CD14-positive monocyte (primary cell): ENCODE measurements at regions not wholly inside any gene's neighbourhood (a gene's known extent, or its start where the extent isn't known, plus 50 kb on each side); places are given as distances from the start of the nearest gene placed in this dataset.

Experiments
- DNase-seq, 3 donors: peaks; one replicate each; pipeline ENCODE4 v3.0.0-alpha.2; 2011 to 2022
- H2AFZ ChIP-seq: 2 replicates; pipeline ENCODE4 v1.6.0; 2012; ENCODE audit warnings: mild to moderate bottlenecking, low read depth, low read length, inconsistent platforms; ENCODE audit not compliant: insufficient read depth, poor library complexity, severe bottlenecking
- H3K27ac ChIP-seq, 2 donors: 1 replicate in 1 of 2; 2 replicates in 1 of 2; pipeline ENCODE4 v1.5.1; 2012 to 2013; ENCODE audit warnings: low read length in 2 of 2, control low read depth in 1 of 2, inconsistent platforms in 1 of 2, low read depth in 1 of 2, mild to moderate bottlenecking in 1 of 2
- H3K27me3 ChIP-seq, 2 donors: one replicate each; pipeline versions ENCODE4 v1.6.0 to v1.6.1; 2011 to 2013; ENCODE audit warnings: low read length in 2 of 2; ENCODE audit not compliant: control insufficient read depth in 2 of 2, insufficient read depth in 2 of 2
- H3K36me3 ChIP-seq, 2 donors: replicated peaks in 1 of 2; 1 replicate in 1 of 2; 2 replicates in 1 of 2; pipeline versions ENCODE4 v1.5.1 to v1.6.1; 2012 to 2013; ENCODE audit warnings: low read length in 2 of 2, control low read depth in 1 of 2, inconsistent platforms in 1 of 2, mild to moderate bottlenecking in 1 of 2; ENCODE audit not compliant: insufficient read depth in 2 of 2, control insufficient read depth in 1 of 2
- H3K4me1 ChIP-seq, 2 donors: 1 replicate in 1 of 2; 2 replicates in 1 of 2; pipeline versions ENCODE4 v1.5.1 to v1.6.1; 2012 to 2013; ENCODE audit warnings: low read length in 2 of 2, control low read depth in 1 of 2, inconsistent platforms in 1 of 2, mild to moderate bottlenecking in 1 of 2, moderate library complexity in 1 of 2; ENCODE audit not compliant: insufficient read depth in 2 of 2, control insufficient read depth in 1 of 2
- H3K4me2 ChIP-seq: replicated peaks from 2 replicates; pipeline ENCODE3; 2012; ENCODE audit warnings: low read length, moderate library complexity, mild to moderate bottlenecking; ENCODE audit not compliant: poor library complexity, severe bottlenecking; ENCODE audit errors: extremely low read depth
- H3K4me3 ChIP-seq, 3 experiments: fragments of 200-600 bp in 1 of 3; sonication (generic) in 1 of 3; replicated peaks in 1 of 3; 1 replicate in 2 of 3; 2 replicates in 1 of 3; pipeline ENCODE4 v1.5.1; 2011 to 2013; ENCODE audit warnings: low read length in 3 of 3, mild to moderate bottlenecking in 3 of 3, control low read depth in 2 of 3, low read depth in 2 of 3, inconsistent platforms in 1 of 3, moderate library complexity in 1 of 3
- H3K79me2 ChIP-seq: 2 replicates; pipeline ENCODE4 v1.6.0; 2012; ENCODE audit warnings: mild to moderate bottlenecking, control low read depth, inconsistent platforms, low read length, moderate library complexity; ENCODE audit not compliant: insufficient read depth
- H3K9ac ChIP-seq: 2 replicates; pipeline ENCODE4 v1.6.0; 2017; ENCODE audit warnings: low read length, mild to moderate bottlenecking; ENCODE audit not compliant: insufficient read depth, poor library complexity, severe bottlenecking
- H3K9me3 ChIP-seq, 2 donors: replicated peaks in 1 of 2; 1 replicate in 1 of 2; 2 replicates in 1 of 2; pipeline versions ENCODE4 v1.5.1 to v1.6.1; 2012 to 2013; ENCODE audit warnings: low read length in 2 of 2, control low read depth in 1 of 2; ENCODE audit not compliant: control insufficient read depth in 1 of 2, insufficient read depth in 1 of 2
- H4K20me1 ChIP-seq: 2 replicates; pipeline ENCODE4 v1.6.0; 2012; ENCODE audit warnings: mild to moderate bottlenecking, low read length, control low read depth, moderate library complexity; ENCODE audit not compliant: insufficient read depth
- H3K27ac Mint-ChIP-seq, 7 donors: one replicate each; pipeline ENCODE4 v1.8.0; 2020; ENCODE audit warnings: mild to moderate bottlenecking in 7 of 7, mixed read lengths in 7 of 7, moderate library complexity in 6 of 7, inconsistent platforms in 2 of 7
- H3K27me3 Mint-ChIP-seq, 3 donors: one replicate each; pipeline ENCODE4 v1.8.0; 2021 to 2022; ENCODE audit warnings: low read depth in 3 of 3, mild to moderate bottlenecking in 3 of 3, mixed read lengths in 3 of 3, moderate library complexity in 3 of 3, inconsistent platforms in 1 of 3
- H3K36me3 Mint-ChIP-seq, 2 donors: one replicate each; pipeline ENCODE4 v1.8.0; 2020; ENCODE audit warnings: mixed read lengths in 2 of 2, inconsistent platforms in 1 of 2, mild to moderate bottlenecking in 1 of 2
- H3K4me1 Mint-ChIP-seq: one replicate; pipeline ENCODE4 v1.8.0; 2020; ENCODE audit warnings: mild to moderate bottlenecking, mixed read lengths
- H3K4me3 Mint-ChIP-seq, 2 donors: one replicate each; pipeline ENCODE4 v1.8.0; 2020; ENCODE audit warnings: mild to moderate bottlenecking in 2 of 2, mixed read lengths in 2 of 2, moderate library complexity in 1 of 2
- H3K9me3 Mint-ChIP-seq, 7 donors: one replicate each; pipeline ENCODE4 v1.8.0; 2020 to 2022; ENCODE audit warnings: mixed read lengths in 7 of 7, mild to moderate bottlenecking in 6 of 7, moderate library complexity in 6 of 7, inconsistent platforms in 2 of 7
- WGBS: methylation state at CpG from one replicate; pipeline ENCODE4 v1.1.5; 2013; ENCODE audit warnings: missing lambda C conversion rate; ENCODE audit not compliant: insufficient coverage; 5-methylcytosine and 5-hydroxymethylcytosine counted together
- intact Hi-C, 2 donors: fragments of 100-400 bp; cut with micrococcal nuclease; formaldehyde crosslinking; loops; one replicate each; pipeline versions ENCODE4 v1.15.0 to v1.15.1; 2023
- TF ChIP-seq, protein P1 (sequence below): fragments of 200-600 bp; IDR thresholded peaks from one replicate; pipeline ENCODE4 v1.8.0; 2022; ENCODE audit warnings: antibody characterized with exemption, mild to moderate bottlenecking

DNA sequence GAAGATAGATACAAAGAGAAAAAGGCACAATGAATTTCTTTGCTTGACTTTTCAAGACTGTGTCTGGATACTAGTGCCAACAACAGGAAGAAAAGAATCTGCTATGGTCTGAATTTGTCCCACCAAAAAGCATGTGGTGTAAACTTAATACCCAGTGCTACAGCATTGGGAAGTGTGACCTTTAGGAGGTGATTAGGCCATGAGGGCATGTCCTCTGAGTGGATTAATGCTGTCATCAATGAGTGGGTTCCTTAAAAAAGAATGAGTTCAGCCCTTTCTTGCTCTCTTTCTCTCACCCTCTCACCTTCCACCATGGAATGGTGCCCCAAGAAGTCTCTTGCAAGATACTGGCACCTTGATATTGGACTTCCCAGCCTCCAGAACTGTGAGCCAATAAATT, 155.7 kb upstream of the GPRIN3 start:
- H3K36me3 ChIP-seq, result no peaks in the 10 kb centered on the region
- H3K27me3 ChIP-seq, result no peaks in the 10 kb centered on the region
- Mint-ChIP-seq H3K4me1 (no peaks in the 10 kb centered on the region), H3K9me3 (peaks cover 0 to 3% (median 0%) of the 10 kb centered on the region in 7 donors), H3K27ac (no peak overlapping the region), H3K27me3 (no peaks in the 10 kb centered on the region), H3K36me3 (no peaks in the 10 kb centered on the region), H3K4me3 (no peak overlapping the region)
- H3K9ac ChIP-seq, result no peak overlapping the region
- TF ChIP-seq, protein P1, sequence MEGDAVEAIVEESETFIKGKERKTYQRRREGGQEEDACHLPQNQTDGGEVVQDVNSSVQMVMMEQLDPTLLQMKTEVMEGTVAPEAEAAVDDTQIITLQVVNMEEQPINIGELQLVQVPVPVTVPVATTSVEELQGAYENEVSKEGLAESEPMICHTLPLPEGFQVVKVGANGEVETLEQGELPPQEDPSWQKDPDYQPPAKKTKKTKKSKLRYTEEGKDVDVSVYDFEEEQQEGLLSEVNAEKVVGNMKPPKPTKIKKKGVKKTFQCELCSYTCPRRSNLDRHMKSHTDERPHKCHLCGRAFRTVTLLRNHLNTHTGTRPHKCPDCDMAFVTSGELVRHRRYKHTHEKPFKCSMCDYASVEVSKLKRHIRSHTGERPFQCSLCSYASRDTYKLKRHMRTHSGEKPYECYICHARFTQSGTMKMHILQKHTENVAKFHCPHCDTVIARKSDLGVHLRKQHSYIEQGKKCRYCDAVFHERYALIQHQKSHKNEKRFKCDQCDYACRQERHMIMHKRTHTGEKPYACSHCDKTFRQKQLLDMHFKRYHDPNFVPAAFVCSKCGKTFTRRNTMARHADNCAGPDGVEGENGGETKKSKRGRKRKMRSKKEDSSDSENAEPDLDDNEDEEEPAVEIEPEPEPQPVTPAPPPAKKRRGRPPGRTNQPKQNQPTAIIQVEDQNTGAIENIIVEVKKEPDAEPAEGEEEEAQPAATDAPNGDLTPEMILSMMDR, result no peak
- no peaks in the 10 kb centered on the region for H4K20me1 ChIP-seq
- no peak for DNase-seq
- no peaks in the 10 kb centered on the region for H3K79me2 ChIP-seq
- no peak overlapping the region for H3K4me2 ChIP-seq
- intact Hi-C loops, result no loop called here
- no peak overlapping the region for H2AFZ ChIP-seq
- no peak overlapping the region for H3K27ac ChIP-seq
- no peak overlapping the region for H3K4me3 ChIP-seq
- H3K4me1 ChIP-seq, result no peaks in the 10 kb centered on the region
- no peaks in the 10 kb centered on the region for H3K9me3 ChIP-seq

GRCh38 chr4:89447543-89447942, 139.9 kb upstream of the GPRIN3 start:
- Histone ChIP-seq H3K79me2 (no peaks in the 10 kb centered on the region), H3K4me2 (no peak overlapping the region), H3K4me1 (no peaks in the 10 kb centered on the region), H3K27ac (no peak overlapping the region), H3K9ac (no peak overlapping the region), H4K20me1 (no peaks in the 10 kb centered on the region), H3K27me3 (no peaks in the 10 kb centered on the region), H3K4me3 (no peak overlapping the region), H3K9me3 (peaks cover 14 to 20% of the 10 kb centered on the region in 2 donors), H2AFZ (no peak overlapping the region), H3K36me3 (no peaks in the 10 kb centered on the region)
- no peaks in the 10 kb centered on the region for H3K36me3 Mint-ChIP-seq
- no peak for DNase-seq
- H3K4me1 Mint-ChIP-seq, result no peaks in the 10 kb centered on the region
- H3K27me3 Mint-ChIP-seq, result no peaks in the 10 kb centered on the region
- H3K9me3 Mint-ChIP-seq, result peaks cover 14 to 24% (median 20%) of the 10 kb centered on the region in 7 donors
- intact Hi-C loops, result no loop called here
- TF ChIP-seq, protein P1, result no peak
- no peak overlapping the region for H3K4me3 Mint-ChIP-seq
- no peak overlapping the region for H3K27ac Mint-ChIP-seq
- WGBS, result no CpG with 5 or more reads among the region's 1 CpG
